ENCODE measurements at regions not wholly inside any gene's neighbourhood (a gene's known extent, or its start where the extent isn't known, plus 50 kb on each side); places are given as distances from the start of the nearest gene placed in this dataset.

- DNase-seq (ENCODE audit: low read depth), result no peak
Measured at GRCh38 chr11:25890626-25891260, 441.2 kb upstream of the ANO3 start.

DNA sequence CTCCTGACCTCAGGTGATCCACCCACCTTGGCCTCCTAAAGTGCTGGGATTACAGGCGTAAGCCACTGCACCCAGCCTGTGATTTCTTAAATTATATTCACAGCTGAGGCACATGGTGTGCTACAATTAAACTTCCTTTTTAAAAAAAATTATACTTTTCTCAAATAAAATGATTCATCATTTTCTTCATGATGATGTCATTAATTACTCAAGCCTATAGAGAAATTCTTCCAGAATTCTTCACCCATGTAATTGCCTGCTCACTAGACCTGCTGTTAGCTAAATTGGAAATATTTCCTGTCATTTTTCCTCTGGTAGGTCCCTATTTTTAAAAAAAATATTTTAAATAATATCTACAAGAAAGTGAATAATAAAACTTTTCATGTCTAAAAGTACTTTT is 440.0 kb upstream of the ANO3 start:
- DNase-seq (ENCODE audit: low read depth), result no peak

DNA sequence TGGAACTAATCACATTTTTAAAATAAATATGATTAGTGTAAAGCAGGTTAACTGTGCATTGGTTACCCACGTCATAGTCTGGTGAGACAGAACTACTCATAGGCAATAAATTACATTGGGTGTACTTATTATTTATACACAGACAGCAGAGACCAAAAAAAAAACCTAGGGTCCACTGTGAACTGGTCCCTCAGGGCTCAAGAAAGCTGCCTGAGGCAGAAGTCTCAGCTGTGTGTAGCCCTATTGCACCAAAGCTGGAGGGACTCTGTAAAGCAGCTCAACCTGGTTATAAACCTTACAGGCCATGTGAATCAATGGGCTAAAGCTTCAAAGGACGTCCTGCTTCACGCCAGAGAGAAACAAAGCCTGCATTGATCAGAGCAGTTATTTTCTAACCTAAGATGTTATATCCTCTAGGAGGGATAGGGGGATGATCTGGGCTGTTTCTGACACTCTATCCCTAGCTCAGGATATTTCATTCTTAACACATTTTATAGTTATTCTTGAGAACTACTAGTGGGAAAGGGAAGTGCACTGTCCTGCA is 432.2 kb upstream of the ANO3 start:
- DNase-seq (ENCODE audit: low read depth), result no peak

- DNase-seq (ENCODE audit: low read depth), result no peak
Measured at GRCh38 chr11:25900814-25901213, 431.1 kb upstream of the ANO3 start.

GRCh38 chr11:25901415-25901814 is 430.5 kb upstream of the ANO3 start:
- DNase-seq (ENCODE audit: low read depth), result no peak

DNA sequence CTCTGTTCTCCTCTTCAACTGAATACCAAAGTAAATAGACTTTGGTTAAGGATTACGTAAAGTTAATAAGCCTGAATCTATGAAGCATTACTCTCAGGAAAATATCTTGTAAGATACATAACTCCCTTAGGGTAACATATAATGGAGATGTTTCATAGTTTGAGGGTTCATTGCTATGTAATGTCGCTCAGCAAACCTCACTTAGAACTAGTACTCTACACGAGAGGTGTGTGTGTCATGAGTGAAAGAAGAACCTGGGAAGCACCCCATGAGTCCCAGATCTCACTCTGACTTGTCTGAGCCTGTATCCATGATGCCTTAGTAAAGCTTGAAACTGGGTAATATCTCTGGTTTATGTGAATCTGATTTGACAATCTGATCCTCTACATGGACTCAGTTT is 429.5 kb upstream of the ANO3 start:
- DNase-seq (ENCODE audit: low read depth), result no peak

- no peak for DNase-seq (ENCODE audit: low read depth)
Measured at GRCh38 chr11:25908726-25909125, 423.2 kb upstream of the ANO3 start.

- no peak for DNase-seq (ENCODE audit: low read depth)
Measured at GRCh38 chr11:25910086-25910485, 421.8 kb upstream of the ANO3 start.

- DNase-seq (ENCODE audit: low read depth), result no peak
Measured at GRCh38 chr11:25920356-25920755, 411.6 kb upstream of the ANO3 start.

GRCh38 chr11:25924586-25924985 is 407.3 kb upstream of the ANO3 start:
- no peak for DNase-seq (ENCODE audit: low read depth)

- no peak for DNase-seq (ENCODE audit: low read depth)
Measured at GRCh38 chr11:25925359-25925758, 406.6 kb upstream of the ANO3 start.

DNA sequence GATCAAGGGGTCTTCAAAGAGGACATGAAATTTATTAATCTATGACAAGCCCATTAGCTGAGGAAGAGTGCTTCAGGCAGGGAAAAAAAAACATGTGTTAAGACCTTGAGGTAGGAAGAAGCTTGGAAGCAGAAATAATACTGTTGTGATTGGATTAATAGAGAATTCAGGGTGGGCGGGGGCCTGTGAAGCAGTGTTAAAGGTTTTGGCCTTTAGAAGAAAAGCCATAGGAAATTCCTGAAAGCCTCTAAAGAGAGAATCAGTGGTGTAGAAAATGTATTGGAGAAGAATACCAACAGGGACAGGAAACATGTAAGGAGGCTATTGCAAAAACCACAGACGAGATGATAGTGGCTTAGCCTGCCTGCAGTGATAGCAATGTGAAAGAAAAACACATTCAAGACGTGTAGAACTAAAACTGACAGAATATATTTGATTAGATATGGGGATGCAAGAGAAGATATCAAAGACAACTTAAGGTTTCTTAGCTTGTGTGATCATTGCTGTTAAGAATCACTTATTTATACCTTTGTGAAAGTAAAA is 404.4 kb upstream of the ANO3 start:
- DNase-seq (ENCODE audit: low read depth), result no peak

DNA sequence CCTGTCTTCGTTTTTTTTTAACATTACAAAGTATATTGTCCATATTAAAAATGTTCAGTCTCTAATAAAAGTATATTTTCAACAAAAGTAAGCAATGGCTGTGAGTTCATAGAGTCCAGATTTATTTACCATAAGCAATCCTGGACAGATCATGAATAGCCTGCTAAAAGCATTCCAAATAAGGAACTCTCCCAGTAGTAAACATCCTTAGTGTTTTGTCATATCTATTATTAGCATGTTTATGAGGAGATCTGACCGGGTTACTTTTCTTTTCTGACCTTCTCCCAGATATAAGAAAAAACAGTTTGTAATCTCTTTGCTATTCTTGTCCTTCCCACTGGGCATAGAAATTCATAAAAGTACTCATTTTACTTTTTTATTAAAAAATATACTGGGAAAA is 403.9 kb upstream of the ANO3 start:
- no peak for DNase-seq (ENCODE audit: low read depth)

- DNase-seq (ENCODE audit: low read depth), result no peak
Measured at GRCh38 chr11:25938952-25939351, 393.0 kb upstream of the ANO3 start.

GRCh38 chr11:25939691-25940090 is 392.2 kb upstream of the ANO3 start:
- DNase-seq (ENCODE audit: low read depth), result no peak

- no peak for DNase-seq (ENCODE audit: low read depth)
Measured at GRCh38 chr11:25941353-25941752, 390.6 kb upstream of the ANO3 start.

DNA sequence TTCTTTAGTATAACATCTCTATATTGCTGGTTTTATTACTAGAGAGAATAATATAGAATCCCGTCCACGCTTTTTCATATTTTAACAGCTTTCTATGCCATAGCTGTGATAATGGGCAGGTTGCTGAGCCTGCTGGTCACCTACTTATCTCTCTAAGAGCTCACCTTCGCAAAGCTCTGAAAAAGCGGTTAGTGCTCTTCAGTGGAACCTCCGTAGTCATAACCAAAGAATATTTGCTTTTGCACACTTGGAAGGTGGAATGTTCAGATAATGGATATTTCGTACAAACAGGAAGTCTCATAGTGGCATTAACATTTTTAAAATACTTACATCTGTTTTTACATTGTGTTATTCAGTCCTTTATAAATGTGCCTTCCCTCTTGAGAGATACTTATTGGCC is 388.9 kb upstream of the ANO3 start:
- no peak for DNase-seq (ENCODE audit: low read depth)

GRCh38 chr11:25943777-25944661 is 387.9 kb upstream of the ANO3 start:
- DNase-seq (ENCODE audit: low read depth), result no peak

GRCh38 chr11:25949918-25950317 is 382.0 kb upstream of the ANO3 start:
- no peak for DNase-seq (ENCODE audit: low read depth)

DNA sequence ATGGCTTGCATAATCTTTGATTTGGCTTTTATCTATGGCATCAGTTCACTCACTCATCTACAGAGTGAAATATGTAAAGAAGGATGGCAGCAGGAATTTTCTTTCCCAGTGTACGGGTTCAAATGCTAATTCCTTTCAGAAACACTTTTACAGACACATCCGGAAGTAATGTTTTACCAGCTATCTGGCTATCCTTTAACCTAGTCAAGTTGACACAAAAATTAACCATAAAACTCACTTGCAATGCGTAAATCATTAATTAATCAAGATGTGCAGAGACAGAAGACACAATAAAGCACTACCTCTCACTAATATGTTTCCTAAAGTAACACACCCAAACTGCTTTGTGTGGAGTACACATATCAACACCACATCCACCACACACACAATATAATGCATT is 378.9 kb upstream of the ANO3 start:
- no peak for DNase-seq (ENCODE audit: low read depth)

DNA sequence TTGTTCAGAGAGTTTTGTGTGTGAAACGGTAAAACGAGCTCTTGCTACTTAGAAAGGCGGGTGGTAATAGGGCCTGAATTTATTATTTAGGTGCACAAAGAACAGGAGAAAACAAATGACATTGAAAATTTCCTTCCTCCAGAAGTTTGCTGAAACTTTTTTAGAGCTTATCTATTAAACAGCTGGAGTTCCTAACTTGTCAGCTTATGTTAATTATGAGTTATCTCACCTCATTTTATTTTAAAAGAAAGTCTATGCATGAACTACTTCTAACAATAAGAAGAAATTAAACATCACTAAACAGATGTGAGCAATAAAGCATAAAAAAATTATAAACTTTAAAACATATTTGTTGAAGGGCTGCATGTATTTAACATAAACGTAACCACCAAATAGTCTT is 373.9 kb upstream of the ANO3 start:
- no peak for DNase-seq (ENCODE audit: low read depth)

GRCh38 chr11:25961539-25961938 is 370.4 kb upstream of the ANO3 start:
- no peak for DNase-seq (ENCODE audit: low read depth)
